HepG2 (cell line): ENCODE measurements at regions not wholly inside any gene's neighbourhood (a gene's known extent, or its start where the extent isn't known, plus 50 kb on each side); places are given as distances from the start of the nearest gene placed in this dataset.

ENCODE experiments used
- ATAC-seq: fragments of 200-7000 bp; cut with Tn5 transposase; 3 replicates; pipeline ENCODE4 v1.9.1; 2020; ENCODE audit warnings: mild to moderate bottlenecking, moderate library complexity
- BruUV-seq: library from RNA; stranded (reverse); fragments of 400-500 nt; replicated peaks from 2 replicates; lab custom pipeline; 2021; lab: Mats Ljungman, UMichigan
- CTCF ChIA-PET: fragments of 300-600 bp; formaldehyde crosslinking; extraction: SDS; loops from one replicate; lab custom pipeline; 2021; ENCODE audit warnings: low total read pairs, inconsistent platforms, low intra/inter-chr PET ratio; lab: Yijun Ruan, JAX
- POLR2A ChIA-PET: fragments of 350-600 bp; sonication (Branson Sonifier 250); formaldehyde crosslinking; loops from one replicate; lab custom pipeline; 2020; ENCODE audit warnings: antibody characterized with exemption, inconsistent platforms; lab: Yijun Ruan, JAX
- DNase-seq: peaks from one replicate; pipeline ENCODE4 v3.0.0-alpha.2; 2015; ENCODE audit warnings: low spot score
- FAIRE-seq: peaks from 3 replicates; lab custom pipeline; 2011; peaks lifted over from hg19 to GRCh38; lab: Jason Lieb, UNC
- H2AFZ ChIP-seq: one replicate; pipeline ENCODE4 v1.6.1; 2011; ENCODE audit warnings: low read length, inconsistent platforms
- H3K27ac ChIP-seq: fragments of 300-600 bp; 3 replicates; pipeline ENCODE4 v1.8.0; 2011; ENCODE audit warnings: mixed run types, mild to moderate bottlenecking, mixed read lengths, low read length, inconsistent platforms; ENCODE audit not compliant: insufficient read depth; ENCODE audit errors: extremely low read length
- H3K27me3 ChIP-seq, 2 experiments: fragments of 200-600 bp in 1 of 2; 2 replicates in 1 of 2; 3 replicates in 1 of 2; pipeline versions ENCODE4 v1.6.0 to v1.8.0; 2011; ENCODE audit warnings: low read length in 2 of 2, mild to moderate bottlenecking in 2 of 2, moderate library complexity in 2 of 2, inconsistent platforms in 1 of 2; ENCODE audit not compliant: insufficient read depth in 2 of 2, control insufficient read depth in 1 of 2
- H3K36me3 ChIP-seq, 2 experiments: fragments of 200-600 bp in 1 of 2; replicated peaks in 1 of 2; 2 replicates in 1 of 2; 3 replicates in 1 of 2; pipeline versions ENCODE4 v1.5.1 to v1.8.0; 2011; ENCODE audit warnings: low read length in 2 of 2, inconsistent platforms in 1 of 2; ENCODE audit not compliant: insufficient read depth in 2 of 2, control insufficient read depth in 1 of 2
- H3K4me1 ChIP-seq: 2 replicates; pipeline ENCODE4 v1.5.1; 2012; ENCODE audit warnings: low read length, inconsistent platforms; ENCODE audit not compliant: insufficient read depth
- H3K4me2 ChIP-seq: 2 replicates; pipeline ENCODE4 v1.6.0; 2011; ENCODE audit warnings: low read depth, low read length, inconsistent platforms
- H3K4me3 ChIP-seq, 3 experiments: fragments of 200-600 bp in 1 of 3; sonication (generic), shearing (Covaris generic) in 1 of 3; replicated peaks in 1 of 3; 2 replicates each; pipeline ENCODE4 v1.5.1; 2011 to 2016; ENCODE audit warnings: low read length in 3 of 3, inconsistent platforms in 2 of 3, low read depth in 2 of 3, mild to moderate bottlenecking in 2 of 3, control low read depth in 1 of 3, mixed read lengths in 1 of 3; ENCODE audit not compliant: insufficient read depth in 1 of 3
- H3K79me2 ChIP-seq: one replicate; pipeline ENCODE4 v1.6.1; 2011; ENCODE audit warnings: low read length, inconsistent platforms; ENCODE audit not compliant: insufficient read depth
- H3K9ac ChIP-seq: 2 replicates; pipeline ENCODE4 v1.6.0; 2011; ENCODE audit warnings: mild to moderate bottlenecking, low read depth, low read length, inconsistent platforms; ENCODE audit not compliant: insufficient read depth
- H3K9me3 ChIP-seq: 2 replicates; pipeline ENCODE4 v1.5.1; 2012; ENCODE audit warnings: mild to moderate bottlenecking, low read length
- H4K20me1 ChIP-seq: 2 replicates; pipeline ENCODE4 v1.6.0; 2011; ENCODE audit warnings: inconsistent platforms, mild to moderate bottlenecking, low read length, moderate library complexity; ENCODE audit not compliant: insufficient read depth
- CEBPZ ChIP-seq: IDR thresholded peaks from 2 replicates; pipeline ENCODE4 v1.6.1; 2012; ENCODE audit warnings: low read length, improper control_type of control experiment
- ELF1 ChIP-seq: sonication (generic); formaldehyde crosslinking; IDR thresholded peaks from 2 replicates; pipeline ENCODE4 v1.4.0; 2020; ENCODE audit warnings: missing genetic modification reagents
- ELK4 ChIP-seq: sonication (generic); formaldehyde crosslinking; IDR thresholded peaks from 2 replicates; pipeline ENCODE4 v1.9.0; 2021; ENCODE audit warnings: missing genetic modification reagents, borderline replicate concordance
- GABPB1 ChIP-seq: IDR thresholded peaks from 2 replicates; pipeline ENCODE4 v1.6.1; 2016; ENCODE audit warnings: mild to moderate bottlenecking, missing genetic modification reagents, moderate library complexity, missing compliant biosample characterization
- GTF2F1 ChIP-seq: fragments of 150-350 bp; IDR thresholded peaks from 2 replicates; pipeline ENCODE4 v1.6.1; 2014; ENCODE audit warnings: low read length
- ISX ChIP-seq: sonication (generic); formaldehyde crosslinking; conservative IDR thresholded peaks from 2 replicates; pipeline ENCODE4 v1.5.0; 2020; ENCODE audit warnings: missing genetic modification reagents
- MEF2D ChIP-seq: sonication (generic); formaldehyde crosslinking; IDR thresholded peaks from 2 replicates; pipeline ENCODE4 v1.5.1; 2020; ENCODE audit warnings: mild to moderate bottlenecking, missing genetic modification reagents
- RBM22 ChIP-seq: fragments of 200-400 bp; formaldehyde crosslinking; optimal IDR thresholded peaks from 2 replicates; pipeline ENCODE3; 2017; ENCODE audit warnings: mild to moderate bottlenecking, low read length, moderate library complexity
- SOX6 ChIP-seq, 2 experiments: fragments of 450-650 bp in 1 of 2; sonication (generic) in 1 of 2; formaldehyde crosslinking in 1 of 2; IDR thresholded peaks; 2 replicates each; pipeline versions ENCODE4 v1.4.0 to v1.6.1; 2017 to 2020; ENCODE audit warnings: antibody characterized with exemption in 1 of 2, mild to moderate bottlenecking in 1 of 2, missing genetic modification reagents in 1 of 2
- ZNF17 ChIP-seq: sonication (generic); formaldehyde crosslinking; IDR thresholded peaks from 2 replicates; pipeline ENCODE4 v1.5.0; 2020; ENCODE audit warnings: mild to moderate bottlenecking, missing genetic modification reagents
- ZNF275 ChIP-seq: sonication (generic); formaldehyde crosslinking; IDR thresholded peaks from 2 replicates; pipeline ENCODE4 v1.8.0; 2022; ENCODE audit warnings: missing genetic modification reagents, mild to moderate bottlenecking, inconsistent platforms, borderline replicate concordance
- WGBS: methylation state at CpG from one replicate; pipeline ENCODE4 v1.1.6; 2017; ENCODE audit warnings: low lambda C conversion rate; 5-methylcytosine and 5-hydroxymethylcytosine counted together
- in situ Hi-C: cut with HindIII; loops from 2 replicates; pipeline ENCODE4 v1.10.0; 2017; ENCODE audit warnings: low pct_unique_long_range_greater_than_20kb; ENCODE audit not compliant: extremely low pct_ligation_motif_present
- intact Hi-C: fragments of 100-400 bp; cut with micrococcal nuclease; formaldehyde crosslinking; loops from one replicate; pipeline ENCODE4 v1.10.0; 2022; ENCODE audit not compliant: unreplicated experiment
- TF ChIP-seq, protein P1 (sequence below), 2 experiments: sonication (generic) in 1 of 2; formaldehyde crosslinking in 1 of 2; IDR thresholded peaks; 2 replicates each; pipeline versions ENCODE4 v1.5.1 to v1.6.1; 2011 to 2020; ENCODE audit warnings: borderline replicate concordance in 1 of 2, low read depth in 1 of 2, low read length in 1 of 2, mild to moderate bottlenecking in 1 of 2, missing genetic modification reagents in 1 of 2, moderate library complexity in 1 of 2

DNA sequence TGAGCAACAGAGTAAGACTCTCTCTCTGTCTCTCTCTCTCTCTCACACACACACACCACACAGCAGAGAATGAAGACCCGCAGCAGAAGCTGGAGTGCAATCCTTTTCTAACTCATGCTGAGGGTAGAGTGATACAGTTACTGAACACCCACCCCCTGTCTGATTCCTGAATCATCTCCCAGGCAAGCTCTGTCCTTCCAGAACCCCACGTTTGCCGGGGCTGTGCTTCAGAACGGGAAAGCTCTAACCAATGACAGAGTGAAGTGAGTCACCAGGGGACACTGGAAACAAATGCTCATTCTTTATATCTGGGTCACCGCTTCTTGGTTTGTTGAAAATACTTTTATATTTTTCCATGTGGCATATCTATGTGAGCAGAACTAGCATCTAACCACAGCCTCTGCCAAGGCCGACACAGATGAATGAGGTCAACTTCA, 553.7 kb upstream of the AMELY start (continued):
- TF ChIP-seq ZNF275 (CRISPR knock-in tag) (no peak), CEBPZ (no peak), ZNF17 (CRISPR knock-in tag) (no peak), GTF2F1 (no peak)

DNA sequence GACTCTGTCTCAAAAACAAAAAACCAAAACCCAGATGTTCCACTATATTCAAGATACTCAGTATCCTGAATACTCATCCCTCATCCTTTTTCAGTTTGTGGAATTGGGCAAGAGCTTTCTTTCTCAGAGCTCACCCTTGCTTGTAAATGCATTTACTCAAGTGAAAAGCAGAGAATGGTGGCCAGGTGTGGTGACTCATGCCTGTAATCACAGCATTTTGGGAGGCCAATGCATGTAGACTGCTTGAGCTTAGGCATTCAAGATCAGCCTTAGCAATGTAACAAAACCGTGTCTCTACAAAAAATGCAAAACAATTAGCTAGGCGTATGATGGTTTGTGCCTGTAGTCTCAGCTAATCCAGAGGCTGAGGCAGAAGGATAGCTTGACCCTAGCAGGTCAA, 553.2 kb upstream of the AMELY start:
- TF ChIP-seq, protein P1, sequence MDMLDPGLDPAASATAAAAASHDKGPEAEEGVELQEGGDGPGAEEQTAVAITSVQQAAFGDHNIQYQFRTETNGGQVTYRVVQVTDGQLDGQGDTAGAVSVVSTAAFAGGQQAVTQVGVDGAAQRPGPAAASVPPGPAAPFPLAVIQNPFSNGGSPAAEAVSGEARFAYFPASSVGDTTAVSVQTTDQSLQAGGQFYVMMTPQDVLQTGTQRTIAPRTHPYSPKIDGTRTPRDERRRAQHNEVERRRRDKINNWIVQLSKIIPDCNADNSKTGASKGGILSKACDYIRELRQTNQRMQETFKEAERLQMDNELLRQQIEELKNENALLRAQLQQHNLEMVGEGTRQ (IDR thresholded peaks at IDR 0.05; ENCODE audit: low read depth, low read length) = no peak
- TF ChIP-seq, protein P1 (CRISPR knock-in tag; IDR thresholded peaks at IDR 0.05; ENCODE audit: borderline replicate concordance) = no peak
- TF ChIP-seq MEF2D (CRISPR knock-in tag) = no peak
- TF ChIP-seq RBM22 = no peak
- TF ChIP-seq ELF1 (CRISPR knock-in tag) = no peak
- no peak for TF ChIP-seq SOX6 (IDR thresholded peaks at IDR 0.05)
- no peak for TF ChIP-seq SOX6 (CRISPR knock-in tag; IDR thresholded peaks at IDR 0.05)
- no peak for TF ChIP-seq GABPB1 (CRISPR knock-in tag)
- TF ChIP-seq ISX = no peak
- no peak for TF ChIP-seq ELK4
- TF ChIP-seq, all 625 proteins: peak for 0
- no peaks in the 10 kb centered on the region for H3K4me1 ChIP-seq
- no CpG with 5 or more reads among the region's 2 CpGs for WGBS
- H3K9me3 ChIP-seq = no peaks in the 10 kb centered on the region
- H3K36me3 ChIP-seq = no peaks in the 10 kb centered on the region
- H2AFZ ChIP-seq = no peak overlapping the region
- no peaks in the 10 kb centered on the region for H3K79me2 ChIP-seq
- no peak overlapping the region for H3K4me3 ChIP-seq
- no peaks in the 10 kb centered on the region for H4K20me1 ChIP-seq
- ATAC-seq (no peak), DNase-seq (no peak), FAIRE-seq (no peak)
- in situ Hi-C loops = no loop called here
- H3K27ac ChIP-seq = no peak overlapping the region
- H3K9ac ChIP-seq = no peak overlapping the region
- H3K4me2 ChIP-seq = no peak overlapping the region
- ChIA-PET CTCF (no interaction called here), POLR2A (no interaction called here)
- BruUV-seq = no TSS peak
- intact Hi-C loops = loop anchor here (5.0 kb wide), 2 partner anchors 47 to 192 kb away; no protein-coding TSS in a partner anchor
- no peaks in the 10 kb centered on the region for H3K27me3 ChIP-seq
